Uterus (tissue), 2 donors: ENCODE measurements at regions not wholly inside any gene's neighbourhood (a gene's known extent, or its start where the extent isn't known, plus 50 kb on each side); places are given as distances from the start of the nearest gene placed in this dataset.

Experiments used
- CTCF ChIP-seq, 4 experiments: fragments of 200-600 bp in 2 of 4; fragments of 450-650 bp in 2 of 4; sonication (generic) in 2 of 4; IDR thresholded peaks; one replicate each; pipeline ENCODE4 v1.5.1; 2016 to 2019; ENCODE audit warnings: antibody characterized with exemption in 4 of 4, mild to moderate bottlenecking in 2 of 4, moderate library complexity in 1 of 4
- POLR2A ChIP-seq, 2 donors: fragments of 450-650 bp; IDR thresholded peaks; one replicate each; pipeline ENCODE4 v1.6.1; 2016; ENCODE audit warnings: antibody characterized with exemption in 2 of 2, mild to moderate bottlenecking in 1 of 2, moderate library complexity in 1 of 2

DNA sequence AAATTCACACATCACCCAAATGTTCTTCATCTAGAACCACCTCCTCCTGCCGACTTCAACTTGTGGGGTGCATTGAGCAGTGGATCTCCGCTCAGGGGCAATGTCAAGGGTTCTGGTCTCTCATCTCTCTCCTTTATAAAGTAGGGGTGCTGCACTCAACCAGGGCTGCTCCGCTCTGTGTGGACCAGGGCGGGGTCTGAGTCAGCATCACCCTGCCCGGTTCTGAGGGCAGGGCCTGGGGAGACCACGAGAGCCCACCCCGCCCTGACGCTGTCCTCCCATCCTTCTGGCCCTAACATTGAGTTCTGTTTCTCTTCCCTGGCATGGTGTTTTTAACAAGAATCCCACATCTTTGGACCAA, 311.6 kb upstream of the DIO3 start:
- TF ChIP-seq CTCF (IDR thresholded peaks at IDR 0.05), result no peak
- TF ChIP-seq POLR2A (IDR thresholded peaks at IDR 0.05), result no peak
